B cell (primary cell): ENCODE measurements at regions not wholly inside any gene's neighbourhood (a gene's known extent, or its start where the extent isn't known, plus 50 kb on each side); places are given as distances from the start of the nearest gene placed in this dataset.

Experiments used
- CTCF ChIP-seq: fragments of 200-600 bp; IDR thresholded peaks from one replicate; pipeline ENCODE4 v1.8.0; 2022; ENCODE audit warnings: antibody characterized with exemption, mild to moderate bottlenecking
- EZH2 ChIP-seq: IDR thresholded peaks from 2 replicates; pipeline ENCODE4 v1.6.1; 2012; ENCODE audit warnings: borderline replicate concordance, low read depth, mild to moderate bottlenecking, moderate library complexity, low read length; ENCODE audit not compliant: insufficient read depth, poor library complexity, severe bottlenecking

GRCh38 chr13:90382425-90382824, 965.1 kb upstream of the MIR17HG start:
- TF ChIP-seq CTCF (no peak), EZH2 (no peak)
